Caco-2 (cell line): ENCODE measurements at regions not wholly inside any gene's neighbourhood (a gene's known extent, or its start where the extent isn't known, plus 50 kb on each side); places are given as distances from the start of the nearest gene placed in this dataset.

Experiments
- BruUV-seq: library from RNA; stranded (reverse); fragments of 400-500 nt; replicated peaks from 2 replicates; lab custom pipeline; 2021; lab: Mats Ljungman, UMichigan
- CTCF ChIA-PET: fragments of 300-600 bp; sonication (Branson Sonifier 250); formaldehyde crosslinking; loops from one replicate; lab custom pipeline; 2022; ENCODE audit warnings: antibody characterized with exemption; lab: Charles Lee
- POLR2A ChIA-PET: fragments of 300-600 bp; sonication (Branson Sonifier 250); formaldehyde crosslinking; loops from one replicate; lab custom pipeline; 2022; ENCODE audit warnings: antibody characterized with exemption; lab: Charles Lee
- DNase-seq, 2 experiments: peaks; one replicate each; pipeline versions ENCODE4 v3.0.0 to v3.0.0-alpha.2; 2020 to 2022
- H3K27me3 ChIP-seq: replicated peaks from 2 replicates; pipeline ENCODE4 v1.6.0; 2011; ENCODE audit warnings: low read length; ENCODE audit not compliant: control insufficient read depth, insufficient read depth
- H3K36me3 ChIP-seq: 2 replicates; pipeline ENCODE4 v1.5.1; 2011; ENCODE audit warnings: low read length; ENCODE audit not compliant: control insufficient read depth, insufficient read depth
- H3K4me1 ChIP-seq: fragments of 250-450 bp; sonication (Bioruptor Pico); 2 replicates; pipeline ENCODE4 v1.5.1; 2020; ENCODE audit warnings: mild to moderate bottlenecking
- H3K4me3 ChIP-seq: 2 replicates; pipeline ENCODE4 v1.5.1; 2011; ENCODE audit warnings: low read depth, mild to moderate bottlenecking, control low read depth, low read length
- H3K9me3 ChIP-seq: fragments of 250-450 bp; sonication (Bioruptor Pico); 2 replicates; pipeline ENCODE4 v1.5.1; 2020; ENCODE audit warnings: mild to moderate bottlenecking, moderate library complexity
- H3K27ac Mint-ChIP-seq: one replicate; pipeline ENCODE4 v1.8.0; 2022; ENCODE audit warnings: mixed read lengths; ENCODE audit not compliant: unreplicated experiment
- H3K27me3 Mint-ChIP-seq: one replicate; pipeline ENCODE4 v1.8.0; 2022; ENCODE audit warnings: mixed read lengths; ENCODE audit not compliant: insufficient read depth, unreplicated experiment
- H3K36me3 Mint-ChIP-seq: one replicate; pipeline ENCODE4 v1.8.0; 2022; ENCODE audit warnings: mild to moderate bottlenecking, mixed read lengths; ENCODE audit not compliant: insufficient read depth, unreplicated experiment
- H3K4me1 Mint-ChIP-seq: one replicate; pipeline ENCODE4 v1.8.0; 2022; ENCODE audit warnings: low read depth, mixed read lengths; ENCODE audit not compliant: unreplicated experiment
- H3K4me3 Mint-ChIP-seq: one replicate; pipeline ENCODE4 v1.8.0; 2022; ENCODE audit warnings: mild to moderate bottlenecking, moderate library complexity, mixed read lengths; ENCODE audit not compliant: unreplicated experiment
- H3K9me3 Mint-ChIP-seq: one replicate; pipeline ENCODE4 v1.8.0; 2022; ENCODE audit warnings: mixed read lengths; ENCODE audit not compliant: unreplicated experiment
- CTCF ChIP-seq, 2 experiments: fragments of 200-600 bp in 1 of 2; IDR thresholded peaks; 1 replicate in 1 of 2; 2 replicates in 1 of 2; pipeline versions ENCODE4 v1.5.1 to v1.8.0; 2011 to 2022; ENCODE audit warnings: antibody characterized with exemption in 1 of 2, control low read depth in 1 of 2, inconsistent platforms in 1 of 2, low read depth in 1 of 2, low read length in 1 of 2, mild to moderate bottlenecking in 1 of 2, moderate library complexity in 1 of 2; ENCODE audit not compliant: insufficient read depth in 1 of 2, severe bottlenecking in 1 of 2, unreplicated experiment in 1 of 2
- intact Hi-C: fragments of 100-400 bp; cut with micrococcal nuclease; formaldehyde crosslinking; loops from one replicate; pipeline ENCODE4 v1.10.0; 2022; ENCODE audit not compliant: unreplicated experiment

- ChIA-PET CTCF (no interaction called here), POLR2A (no interaction called here)
- no peaks in the 10 kb centered on the region for H3K9me3 Mint-ChIP-seq
- no TSS peak for BruUV-seq
- Histone ChIP-seq H3K27me3 (no peaks in the 10 kb centered on the region; the same call in none of the 2 replicates), H3K36me3 (no peaks in the 10 kb centered on the region), H3K4me1 (no peaks in the 10 kb centered on the region), H3K4me3 (no peak overlapping the region), H3K9me3 (no peaks in the 10 kb centered on the region)
- H3K27ac Mint-ChIP-seq: no peak overlapping the region
- intact Hi-C loops: no loop called here
- no peak overlapping the region for H3K4me3 Mint-ChIP-seq
- no peaks in the 10 kb centered on the region for H3K4me1 Mint-ChIP-seq
- H3K27me3 Mint-ChIP-seq: peaks cover 29% of the 10 kb centered on the region
- TF ChIP-seq CTCF (IDR thresholded peaks at IDR 0.05; ENCODE audit: insufficient read depth in 1 of 2, low read depth in 1 of 2, low read length in 1 of 2, severe bottlenecking in 1 of 2, unreplicated experiment in 1 of 2): no peak
- no peaks in the 10 kb centered on the region for H3K36me3 Mint-ChIP-seq
- no peak for DNase-seq
Observed at GRCh38 chr7:50212016-50212325, 92.5 kb upstream of the IKZF1 start.

- ChIA-PET CTCF (no interaction called here), POLR2A (no interaction called here)
- no TSS peak for BruUV-seq
- Histone ChIP-seq H3K36me3 (no peaks in the 10 kb centered on the region), H3K4me1 (no peaks in the 10 kb centered on the region), H3K9me3 (no peaks in the 10 kb centered on the region), H3K4me3 (no peak overlapping the region), H3K27me3 (no peaks in the 10 kb centered on the region; the same call in none of the 2 replicates)
- H3K27me3 Mint-ChIP-seq: peaks cover 32% of the 10 kb centered on the region
- no peak overlapping the region for H3K4me3 Mint-ChIP-seq
- intact Hi-C loops: no loop called here
- no peaks in the 10 kb centered on the region for H3K9me3 Mint-ChIP-seq
- no peaks in the 10 kb centered on the region for H3K36me3 Mint-ChIP-seq
- no peak for DNase-seq
- no peak overlapping the region for H3K27ac Mint-ChIP-seq
- peaks cover 3% of the 10 kb centered on the region for H3K4me1 Mint-ChIP-seq
- no peak for TF ChIP-seq CTCF (IDR thresholded peaks at IDR 0.05; ENCODE audit: insufficient read depth in 1 of 2, low read depth in 1 of 2, low read length in 1 of 2, severe bottlenecking in 1 of 2, unreplicated experiment in 1 of 2)
Observed at GRCh38 chr7:50211130-50212015, 93.1 kb upstream of the IKZF1 start.

GRCh38 chr7:50210706-50211115 lies 93.8 kb upstream of the IKZF1 start:
- peaks cover 10% of the 10 kb centered on the region for H3K4me1 Mint-ChIP-seq
- ChIA-PET CTCF (no interaction called here), POLR2A (no interaction called here)
- no peaks in the 10 kb centered on the region for H3K9me3 ChIP-seq
- no TSS peak for BruUV-seq
- H3K9me3 Mint-ChIP-seq: no peaks in the 10 kb centered on the region
- intact Hi-C loops: no loop called here
- H3K4me3 Mint-ChIP-seq: no peak overlapping the region
- H3K4me1 ChIP-seq: no peaks in the 10 kb centered on the region
- peaks cover 39% of the 10 kb centered on the region for H3K27me3 Mint-ChIP-seq
- no peaks in the 10 kb centered on the region; the same call in none of the 2 replicates for H3K27me3 ChIP-seq
- no peak overlapping the region for H3K4me3 ChIP-seq
- TF ChIP-seq CTCF (IDR thresholded peaks at IDR 0.05; ENCODE audit: insufficient read depth in 1 of 2, low read depth in 1 of 2, low read length in 1 of 2, severe bottlenecking in 1 of 2, unreplicated experiment in 1 of 2): no peak
- no peak overlapping the region for H3K27ac Mint-ChIP-seq
- H3K36me3 Mint-ChIP-seq: no peaks in the 10 kb centered on the region
- H3K36me3 ChIP-seq: no peaks in the 10 kb centered on the region
- no peak for DNase-seq
